H1 (cell line): ENCODE measurements at regions not wholly inside any gene's neighbourhood (a gene's known extent, or its start where the extent isn't known, plus 50 kb on each side); places are given as distances from the start of the nearest gene placed in this dataset.

Source experiments
- CTCF ChIA-PET: fragments of 300-600 bp; sonication (Branson Sonifier 250); formaldehyde crosslinking; loops from one replicate; lab custom pipeline; 2021; ENCODE audit not compliant: partially characterized antibody; lab: Charles Lee
- POLR2A ChIA-PET: fragments of 300-600 bp; sonication (Branson Sonifier 250); formaldehyde crosslinking; loops from one replicate; lab custom pipeline; 2021; ENCODE audit warnings: inconsistent platforms; ENCODE audit not compliant: partially characterized antibody; lab: Charles Lee
- DNase-seq, 2 experiments: peaks; one replicate each; pipeline versions ENCODE4 v3.0.0 to v3.0.0-alpha.2; 2010 to 2022; ENCODE audit warnings: low spot score in 2 of 2, low read depth in 1 of 2, mixed read lengths in 1 of 2
- FAIRE-seq: peaks from 2 replicates; lab custom pipeline; 2011; peaks lifted over from hg19 to GRCh38; lab: Jason Lieb, UNC
- H2AFZ ChIP-seq: 2 replicates; pipeline ENCODE4 v1.8.1; 2012; ENCODE audit warnings: low read length, inconsistent platforms
- H2AK5ac ChIP-seq: 2 replicates; pipeline ENCODE4 v1.6.1; 2013; ENCODE audit warnings: low read depth, low read length
- H2BK120ac ChIP-seq: replicated peaks from 2 replicates; pipeline ENCODE3; 2013; ENCODE audit warnings: low read depth, low read length, inconsistent platforms
- H2BK12ac ChIP-seq: 2 replicates; pipeline ENCODE4 v1.6.1; 2013; ENCODE audit warnings: low read depth, low read length
- H2BK15ac ChIP-seq: 2 replicates; pipeline ENCODE4 v1.6.1; 2013; ENCODE audit warnings: low read length
- H2BK20ac ChIP-seq: 2 replicates; pipeline ENCODE4 v1.6.1; 2013; ENCODE audit warnings: low read length
- H2BK5ac ChIP-seq: 2 replicates; pipeline ENCODE4 v1.6.1; 2013; ENCODE audit warnings: low read depth, low read length
- H3K14ac ChIP-seq: 2 replicates; pipeline ENCODE4 v1.6.1; 2013; ENCODE audit warnings: inconsistent platforms; ENCODE audit not compliant: insufficient read length
- H3K18ac ChIP-seq: 2 replicates; pipeline ENCODE4 v1.6.1; 2013; ENCODE audit warnings: low read length; ENCODE audit errors: extremely low read depth
- H3K23ac ChIP-seq: 2 replicates; pipeline ENCODE4 v1.6.1; 2013; ENCODE audit warnings: inconsistent platforms; ENCODE audit not compliant: insufficient read length
- H3K23me2 ChIP-seq: 2 replicates; pipeline ENCODE4 v1.6.1; 2013; ENCODE audit warnings: low read depth, low read length
- H3K27ac ChIP-seq: 2 replicates; pipeline ENCODE4 v1.6.1; 2011; ENCODE audit warnings: low read depth, low read length, inconsistent platforms
- H3K27me3 ChIP-seq, 4 experiments: replicated peaks in 1 of 4; 1 replicate in 1 of 4; 2 replicates in 3 of 4; pipeline versions ENCODE4 v1.6.1 to v1.8.1; 2011 to 2013; ENCODE audit warnings: low read length in 3 of 4, mild to moderate bottlenecking in 3 of 4, inconsistent platforms in 2 of 4, mixed read lengths in 2 of 4, moderate library complexity in 1 of 4; ENCODE audit not compliant: control insufficient read depth in 3 of 4, insufficient read depth in 3 of 4; ENCODE audit errors: extremely low read depth in 1 of 4
- H3K36me3 ChIP-seq, 4 experiments: 2 replicates each; pipeline versions ENCODE4 v1.6.1 to v1.8.1; 2011 to 2013; ENCODE audit warnings: mild to moderate bottlenecking in 4 of 4, low read length in 3 of 4, moderate library complexity in 2 of 4, control low read depth in 1 of 4, inconsistent platforms in 1 of 4; ENCODE audit not compliant: insufficient read depth in 4 of 4, control insufficient read depth in 2 of 4
- H3K4ac ChIP-seq: replicated peaks from 2 replicates; pipeline ENCODE3; 2013; ENCODE audit warnings: low read length, low read depth, mixed read lengths, inconsistent platforms; ENCODE audit not compliant: insufficient read length
- H3K4me1 ChIP-seq, 4 experiments: replicated peaks in 1 of 4; 1 replicate in 1 of 4; 2 replicates in 3 of 4; pipeline versions ENCODE4 v1.6.1 to v1.8.1; 2011 to 2013; ENCODE audit warnings: low read length in 3 of 4, inconsistent platforms in 2 of 4, mixed read lengths in 1 of 4; ENCODE audit not compliant: insufficient read depth in 4 of 4, control insufficient read depth in 3 of 4
- H3K4me2 ChIP-seq, 2 experiments: 2 replicates each; pipeline versions ENCODE4 v1.6.1 to v1.8.1; 2011 to 2013; ENCODE audit warnings: low read depth in 2 of 2, low read length in 2 of 2, control low read depth in 1 of 2, inconsistent platforms in 1 of 2, mild to moderate bottlenecking in 1 of 2; ENCODE audit not compliant: insufficient read depth in 1 of 2
- H3K4me3 ChIP-seq, 4 experiments: fragments of 200-600, 300-600 bp in 1 of 4; sonication (generic), shearing (Covaris generic), sonication (Bioruptor Twin) in 1 of 4; 2 replicates each; pipeline versions ENCODE4 v1.5.1 to v1.8.1; 2011 to 2016; ENCODE audit warnings: low read length in 4 of 4, low read depth in 3 of 4, control low read depth in 2 of 4, inconsistent platforms in 2 of 4, mild to moderate bottlenecking in 2 of 4, mixed read lengths in 1 of 4, moderate library complexity in 1 of 4; ENCODE audit not compliant: insufficient read depth in 2 of 4; ENCODE audit errors: extremely low read depth in 1 of 4
- H3K56ac ChIP-seq: replicated peaks from 2 replicates; pipeline ENCODE3; 2013; ENCODE audit warnings: low read depth, mild to moderate bottlenecking, mixed read lengths, low read length, inconsistent platforms; ENCODE audit not compliant: insufficient read length
- H3K79me1 ChIP-seq: 2 replicates; pipeline ENCODE4 v1.6.1; 2013; ENCODE audit warnings: low read depth, low read length, control low read depth
- H3K79me2 ChIP-seq, 2 experiments: 2 replicates each; pipeline versions ENCODE4 v1.6.1 to v1.8.1; 2012 to 2013; ENCODE audit warnings: low read length in 2 of 2, mild to moderate bottlenecking in 2 of 2, inconsistent platforms in 1 of 2; ENCODE audit not compliant: insufficient read depth in 2 of 2, control insufficient read depth in 1 of 2
- H3K9ac ChIP-seq, 4 experiments: replicated peaks in 1 of 4; 1 replicate in 1 of 4; 2 replicates in 3 of 4; pipeline versions ENCODE4 v1.6.1 to v1.8.1; 2011 to 2013; ENCODE audit warnings: low read depth in 3 of 4, low read length in 3 of 4, control low read depth in 2 of 4, mild to moderate bottlenecking in 2 of 4, moderate library complexity in 2 of 4, inconsistent platforms in 1 of 4; ENCODE audit errors: extremely low read depth in 1 of 4
- H3K9me3 ChIP-seq, 2 experiments: 2 replicates each; pipeline versions ENCODE4 v1.6.1 to v1.8.1; 2012 to 2013; ENCODE audit warnings: mild to moderate bottlenecking in 2 of 2, moderate library complexity in 2 of 2, control low read depth in 1 of 2, inconsistent platforms in 1 of 2, low read depth in 1 of 2, low read length in 1 of 2, mixed read lengths in 1 of 2; ENCODE audit not compliant: insufficient read depth in 2 of 2
- H4K20me1 ChIP-seq, 2 experiments: replicated peaks in 1 of 2; 2 replicates each; pipeline versions ENCODE3 to v1.8.1; 2011 to 2013; ENCODE audit warnings: inconsistent platforms in 2 of 2, low read length in 2 of 2, mild to moderate bottlenecking in 1 of 2; ENCODE audit not compliant: insufficient read depth in 2 of 2, control insufficient read depth in 1 of 2
- H4K5ac ChIP-seq: 2 replicates; pipeline ENCODE4 v1.6.1; 2013; ENCODE audit warnings: low read length, low read depth, mixed read lengths, inconsistent platforms; ENCODE audit not compliant: insufficient read length
- H4K8ac ChIP-seq: 2 replicates; pipeline ENCODE4 v1.8.0; 2013; ENCODE audit warnings: mild to moderate bottlenecking, moderate library complexity, low read length, inconsistent platforms; ENCODE audit not compliant: insufficient read depth; ENCODE audit errors: extremely low read depth
- H4K91ac ChIP-seq: replicated peaks from 2 replicates; pipeline ENCODE3; 2013; ENCODE audit warnings: low read length, mixed read lengths, inconsistent platforms; ENCODE audit not compliant: insufficient read length
- CREB1 ChIP-seq: IDR thresholded peaks from 2 replicates; pipeline ENCODE4 v1.6.1; 2012; ENCODE audit warnings: inconsistent platforms
- EZH2 ChIP-seq: fragments of 200-600 bp; sonication (generic); IDR thresholded peaks from 2 replicates; pipeline ENCODE4 v1.7.1; 2012; ENCODE audit warnings: low read depth, mild to moderate bottlenecking, moderate library complexity, low read length, inconsistent platforms; ENCODE audit not compliant: severe bottlenecking
- GABPA ChIP-seq: IDR thresholded peaks from 2 replicates; pipeline ENCODE4 v1.6.1; 2011; ENCODE audit warnings: mild to moderate bottlenecking, low read length, moderate library complexity, borderline replicate concordance; ENCODE audit not compliant: insufficient read depth
- GTF2F1 ChIP-seq: IDR thresholded peaks from 2 replicates; pipeline ENCODE4 v1.6.1; 2012; ENCODE audit warnings: low read depth, low read length, improper control_type of control experiment, borderline replicate concordance
- KDM4A ChIP-seq: IDR thresholded peaks from one replicate; pipeline ENCODE4 v1.7.1; 2012; ENCODE audit warnings: low read depth, mild to moderate bottlenecking, moderate library complexity, low read length, inconsistent platforms; ENCODE audit not compliant: severe bottlenecking
- NANOG ChIP-seq: IDR thresholded peaks from 2 replicates; pipeline ENCODE4 v1.6.1; 2011; ENCODE audit warnings: low read length, low read depth, mild to moderate bottlenecking, inconsistent platforms; ENCODE audit not compliant: insufficient read depth, poor library complexity, severe bottlenecking
- WGBS, 2 experiments: shearing (Covaris generic) in 1 of 2; methylation state at CpG; one replicate each; pipeline versions ENCODE4 v1.1.6 to v1.1.7; 2013 to 2015; ENCODE audit warnings: low lambda C conversion rate in 2 of 2, mixed read lengths in 2 of 2, inconsistent platforms in 1 of 2, low coverage in 1 of 2, missing lambda C conversion rate in 1 of 2; ENCODE audit not compliant: insufficient replicate concordance in 2 of 2, insufficient coverage in 1 of 2, insufficient read length in 1 of 2; ENCODE audit errors: extremely low coverage in 1 of 2, missing lambda C conversion rate in 1 of 2; 5-methylcytosine and 5-hydroxymethylcytosine counted together

GRCh38 chr1:193602705-193603104 is 416.3 kb upstream of the B3GALT2 start:
- no peak overlapping the region for H2AK5ac ChIP-seq
- no peak overlapping the region for H4K8ac ChIP-seq
- CTCF ChIA-PET, result interaction anchor here (0.8 to 2.2 kb wide), 2 partner anchors 13 to 24 kb away, joined by 3 to 5 read pairs; no protein-coding TSS in a partner anchor
- H2BK15ac ChIP-seq, result no peak overlapping the region
- 36% methylated on average over 2 of the region's 2 CpGs; no CpG with 5 or more reads in 1 of the 2 experiments for WGBS, 2 experiments
- DNase-seq, result no peak
- H4K5ac ChIP-seq, result no peak overlapping the region
- no peak overlapping the region for H3K14ac ChIP-seq
- H3K79me2 ChIP-seq, result no peaks in the 10 kb centered on the region
- no peak overlapping the region for H3K56ac ChIP-seq
- H2AFZ ChIP-seq, result no peak overlapping the region
- no peak overlapping the region for H2BK12ac ChIP-seq
- H3K79me1 ChIP-seq, result no peaks in the 10 kb centered on the region
- TF ChIP-seq NANOG, result no peak
- TF ChIP-seq CREB1, result no peak
- no peak for TF ChIP-seq EZH2
- TF ChIP-seq GTF2F1, result no peak
- no peak for TF ChIP-seq KDM4A
- no peak for TF ChIP-seq GABPA
- H4K91ac ChIP-seq, result no peak overlapping the region
- H3K27ac ChIP-seq, result no peak overlapping the region
- H2BK20ac ChIP-seq, result no peak overlapping the region
- no peak for FAIRE-seq
- no peaks in the 10 kb centered on the region for H3K9me3 ChIP-seq
- no peak overlapping the region for H2BK5ac ChIP-seq
- no peak overlapping the region for H3K4ac ChIP-seq
- no peaks in the 10 kb centered on the region for H3K36me3 ChIP-seq
- H4K20me1 ChIP-seq, result no peaks in the 10 kb centered on the region
- no peaks in the 10 kb centered on the region; the same call in 1 of the 2 replicates for H3K23me2 ChIP-seq
- no peak overlapping the region for H3K18ac ChIP-seq
- peaks cover 2 to 7% (median 5%) of the 10 kb centered on the region in 4 experiments; a peak in 2 of 7 replicates for H3K4me1 ChIP-seq
- no peaks in the 10 kb centered on the region for H3K27me3 ChIP-seq
- no peak overlapping the region for H3K23ac ChIP-seq
- H2BK120ac ChIP-seq, result no peak overlapping the region
- POLR2A ChIA-PET, result interaction anchor here (0.8 kb wide), 1 partner anchor 11 kb away, joined by 3 read pairs; no protein-coding TSS in a partner anchor
- no peak overlapping the region for H3K4me3 ChIP-seq
- H3K4me2 ChIP-seq, result 0 out of 4 replicates have a peak overlapping the region, but pooled peaks of 1 of the 2 experiments have one; percentile 55
- H3K9ac ChIP-seq, result no peak overlapping the region
